ENCODE measurements at regions not wholly inside any gene's neighbourhood (a gene's known extent, or its start where the extent isn't known, plus 50 kb on each side); places are given as distances from the start of the nearest gene placed in this dataset.

GRCh38 chr7:156141941-156142340 is 329.7 kb upstream of the SHH start:
- ATAC-seq (no peak), FAIRE-seq (no peak), DNase-seq (ENCODE audit: low spot score) (no peak)
- Histone ChIP-seq H3K36me3 (replicated peaks in 1 of 2; ENCODE audit: control insufficient read depth in 1 of 2, insufficient read depth in 2 of 2, low read length in 2 of 2) (no peaks in the 10 kb centered on the region), H3K27me3 (ENCODE audit: control insufficient read depth in 1 of 2, insufficient read depth in 2 of 2, low read length in 2 of 2) (peaks cover 8 to 59% of the 10 kb centered on the region in 2 experiments; a peak in 3 of 5 replicates), H3K27ac (ENCODE audit: extremely low read length, insufficient read depth, low read length) (no peak overlapping the region), H3K4me2 (ENCODE audit: low read depth, low read length) (no peak overlapping the region), H2AFZ (ENCODE audit: low read length) (no peak overlapping the region), H3K79me2 (ENCODE audit: insufficient read depth, low read length) (no peaks in the 10 kb centered on the region), H4K20me1 (ENCODE audit: insufficient read depth, low read length) (no peaks in the 10 kb centered on the region), H3K9ac (ENCODE audit: insufficient read depth, low read depth, low read length) (no peak overlapping the region), H3K4me3 (replicated peaks in 1 of 3; ENCODE audit: insufficient read depth in 1 of 3, low read depth in 2 of 3, low read length in 3 of 3) (no peak overlapping the region), H3K4me1 (ENCODE audit: insufficient read depth, low read length) (no peaks in the 10 kb centered on the region), H3K9me3 (ENCODE audit: low read length) (no peaks in the 10 kb centered on the region)
- TF ChIP-seq ZNF276 (CRISPR knock-in tag; IDR thresholded peaks at IDR 0.05; ENCODE audit: low read depth) (no peak), ZNF263 (CRISPR knock-in tag; IDR thresholded peaks at IDR 0.05) (no peak), ZIK1 (CRISPR knock-in tag; IDR thresholded peaks at IDR 0.05; ENCODE audit: borderline replicate concordance, low read depth) (no peak), ZNF780A (CRISPR knock-in tag; IDR thresholded peaks at IDR 0.05) (no peak), KLF6 (CRISPR knock-in tag; IDR thresholded peaks at IDR 0.05) (no peak), HNF1B (CRISPR knock-in tag; IDR thresholded peaks at IDR 0.05) (no peak)
- BruUV-seq (replicated peaks): no TSS peak
- ChIA-PET CTCF (ENCODE audit: low intra/inter-chr PET ratio, low total read pairs) (no interaction called here), POLR2A (no interaction called here)
- in situ Hi-C loops (cut with HindIII; ENCODE audit: extremely low pct_ligation_motif_present, low pct_unique_long_range_greater_than_20kb): no loop called here
- WGBS (ENCODE audit: low lambda C conversion rate): 19% methylated on average over 7 of the region's 7 CpGs
- intact Hi-C loops (cut with micrococcal nuclease; ENCODE audit: unreplicated experiment): no loop called here

All from HepG2 (cell line).